Stomach (tissue), 8 donors: ENCODE measurements at regions not wholly inside any gene's neighbourhood (a gene's known extent, or its start where the extent isn't known, plus 50 kb on each side); places are given as distances from the start of the nearest gene placed in this dataset.

Experiments used
- DNase-seq, 2 donors: peaks; one replicate each; pipeline versions ENCODE4 v3.0.0 to v3.0.0-alpha.2; 2013 to 2019
- H3K27ac ChIP-seq, 5 donors: fragments of 200-600 bp in 4 of 5; sonication (generic) in 4 of 5; one replicate each; pipeline ENCODE4 v1.5.1; 2013 to 2019; ENCODE audit warnings: mild to moderate bottlenecking in 1 of 5, moderate library complexity in 1 of 5
- H3K27me3 ChIP-seq, 3 donors: fragments of 200-600 bp; sonication (generic); one replicate each; pipeline ENCODE4 v1.5.1; 2017 to 2019; ENCODE audit warnings: mixed run types in 1 of 3
- H3K36me3 ChIP-seq, 4 donors: fragments of 200-600 bp; sonication (generic); 1 replicate in 3 of 4; 2 replicates in 1 of 4; pipeline ENCODE4 v1.5.1; 2016 to 2019
- H3K4me1 ChIP-seq, 4 donors: fragments of 200-600 bp; sonication (generic); one replicate each; pipeline ENCODE4 v1.5.1; 2016 to 2019
- H3K4me3 ChIP-seq, 4 donors: fragments of 200-600 bp; sonication (generic) in 3 of 4; one replicate each; pipeline ENCODE4 v1.5.1; 2016 to 2019; ENCODE audit warnings: mild to moderate bottlenecking in 1 of 4
- H3K9me3 ChIP-seq, 4 donors: fragments of 200-600 bp; sonication (generic); one replicate each; pipeline ENCODE4 v1.5.1; 2016 to 2019
- EP300 ChIP-seq: sonication (generic); formaldehyde crosslinking; IDR thresholded peaks from one replicate; pipeline ENCODE4 v1.6.1; 2017; ENCODE audit warnings: antibody characterized with exemption
- POLR2A ChIP-seq, 4 donors: fragments of 450-650 bp; IDR thresholded peaks; one replicate each; pipeline ENCODE4 v1.6.1; 2016; ENCODE audit warnings: antibody characterized with exemption in 4 of 4, control low read depth in 2 of 4, mild to moderate bottlenecking in 1 of 4, moderate library complexity in 1 of 4
- POLR2AphosphoS5 ChIP-seq, 3 donors: sonication (generic); formaldehyde crosslinking; IDR thresholded peaks; one replicate each; pipeline ENCODE4 v1.6.1; 2016; ENCODE audit warnings: antibody characterized with exemption in 3 of 3
- WGBS, 5 donors: extraction: QIAGEN DNeasy Blood & Tissue Kit in 3 of 5; methylation state at CpG; one replicate each; pipeline versions ENCODE4 v1.1.5 to v1.1.7; 2013 to 2018; 5-methylcytosine and 5-hydroxymethylcytosine counted together
- intact Hi-C: fragments of 100-400 bp; cut with DNase I; formaldehyde crosslinking; loops from one replicate; pipeline ENCODE4 v1.15.1; 2023; ENCODE audit warnings: low total_unique reads
- TF ChIP-seq, protein P1 (sequence below), 7 experiments: fragments of 450-650 bp in 4 of 7; fragments of 200-600 bp in 3 of 7; sonication (generic) in 3 of 7; IDR thresholded peaks; one replicate each; pipeline ENCODE4 v1.5.1; 2016 to 2019; ENCODE audit warnings: antibody characterized with exemption in 7 of 7, control low read depth in 2 of 7, mild to moderate bottlenecking in 1 of 7
- donor health status: healthy with polysubstance abuse.
- donor health status: Bipolar disorder and iron deficiency.
- donor health status: healthy.

DNA sequence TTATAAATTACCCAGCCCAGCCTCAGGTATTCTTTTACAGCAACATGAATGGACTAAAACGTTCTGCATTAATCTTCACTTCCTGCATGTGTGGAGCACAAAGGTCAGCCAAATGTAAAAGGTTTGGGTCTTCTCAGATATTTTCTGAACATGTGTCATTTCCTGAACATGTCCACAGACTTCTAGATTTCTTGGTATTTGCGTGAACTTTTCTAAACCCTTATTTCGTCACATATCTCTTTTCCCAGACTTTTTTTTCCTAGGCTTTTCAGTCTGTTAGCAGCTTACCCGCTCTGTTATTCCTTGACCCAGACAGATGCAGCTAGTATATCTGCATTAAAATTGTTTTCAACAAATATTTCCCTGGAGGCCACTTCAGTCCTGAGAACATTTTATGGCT, 57.3 kb upstream of the USP51 start:
- Histone ChIP-seq H3K36me3 (no peaks in the 10 kb centered on the region), H3K4me1 (no peaks in the 10 kb centered on the region), H3K4me3 (no peak overlapping the region), H3K27ac (no peak overlapping the region), H3K27me3 (no peaks in the 10 kb centered on the region), H3K9me3 (peaks cover 0 to 4% (median 0%) of the 10 kb centered on the region in 4 donors)
- intact Hi-C loops = loop anchor here (10.0 kb wide), 1 partner anchor 102 kb away; no protein-coding TSS in a partner anchor
- TF ChIP-seq, protein P1, sequence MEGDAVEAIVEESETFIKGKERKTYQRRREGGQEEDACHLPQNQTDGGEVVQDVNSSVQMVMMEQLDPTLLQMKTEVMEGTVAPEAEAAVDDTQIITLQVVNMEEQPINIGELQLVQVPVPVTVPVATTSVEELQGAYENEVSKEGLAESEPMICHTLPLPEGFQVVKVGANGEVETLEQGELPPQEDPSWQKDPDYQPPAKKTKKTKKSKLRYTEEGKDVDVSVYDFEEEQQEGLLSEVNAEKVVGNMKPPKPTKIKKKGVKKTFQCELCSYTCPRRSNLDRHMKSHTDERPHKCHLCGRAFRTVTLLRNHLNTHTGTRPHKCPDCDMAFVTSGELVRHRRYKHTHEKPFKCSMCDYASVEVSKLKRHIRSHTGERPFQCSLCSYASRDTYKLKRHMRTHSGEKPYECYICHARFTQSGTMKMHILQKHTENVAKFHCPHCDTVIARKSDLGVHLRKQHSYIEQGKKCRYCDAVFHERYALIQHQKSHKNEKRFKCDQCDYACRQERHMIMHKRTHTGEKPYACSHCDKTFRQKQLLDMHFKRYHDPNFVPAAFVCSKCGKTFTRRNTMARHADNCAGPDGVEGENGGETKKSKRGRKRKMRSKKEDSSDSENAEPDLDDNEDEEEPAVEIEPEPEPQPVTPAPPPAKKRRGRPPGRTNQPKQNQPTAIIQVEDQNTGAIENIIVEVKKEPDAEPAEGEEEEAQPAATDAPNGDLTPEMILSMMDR (IDR thresholded peaks at IDR 0.05) = no peak
- TF ChIP-seq POLR2A (IDR thresholded peaks at IDR 0.05) (no peak), EP300 (no peak), POLR2AphosphoS5 (IDR thresholded peaks at IDR 0.05) (no peak)
- WGBS, 5 donors = 52 to 69% (median 59%) methylated on average over 4 of the region's 4 CpGs
- no peak for DNase-seq
